ENCODE measurements at regions not wholly inside any gene's neighbourhood (a gene's known extent, or its start where the extent isn't known, plus 50 kb on each side); places are given as distances from the start of the nearest gene placed in this dataset.

DNA sequence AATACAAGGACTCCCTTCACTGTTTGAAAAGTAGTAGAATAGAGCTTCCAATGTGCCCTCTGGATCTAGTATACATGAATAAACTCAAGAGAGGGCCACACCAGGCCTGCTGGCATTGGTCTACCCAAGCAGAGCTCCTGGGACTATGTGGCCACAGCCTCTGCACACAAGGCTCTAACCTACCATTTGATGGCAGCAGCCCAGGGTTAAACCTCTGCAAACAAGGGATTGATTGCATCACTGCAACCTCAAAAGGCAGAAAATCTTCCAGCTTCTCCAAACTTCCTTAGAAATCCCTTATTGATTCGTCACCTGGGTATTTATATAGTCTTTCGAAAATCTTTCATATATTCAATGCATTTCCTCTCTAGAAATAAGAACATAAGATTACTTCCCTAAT is 147.6 kb upstream of the SETBP1 start:
- Histone ChIP-seq H3K36me3 (ENCODE audit: control insufficient read depth, insufficient read depth, low read length) (no peaks in the 10 kb centered on the region), H3K4me3 (ENCODE audit: low read length) (no peak overlapping the region), H3K9me3 (ENCODE audit: control insufficient read depth, insufficient read depth, low read length) (no peaks in the 10 kb centered on the region), H3K27ac (ENCODE audit: low read length) (no peak overlapping the region), H3K4me1 (ENCODE audit: control insufficient read depth, insufficient read depth, low read length) (no peaks in the 10 kb centered on the region; the same call in 1 of the 2 replicates), H3K27me3 (ENCODE audit: control insufficient read depth, insufficient read depth, low read length) (no peaks in the 10 kb centered on the region)
- no CpG with 5 or more reads among the region's 2 CpGs for WGBS (ENCODE audit: insufficient coverage, insufficient read length)
- no peak for DNase-seq (ENCODE audit: low read depth, low spot score)

- no peaks in the 10 kb centered on the region; the same call in 1 of the 2 replicates for H3K4me1 ChIP-seq (ENCODE audit: control insufficient read depth, insufficient read depth, low read length)
- no peaks in the 10 kb centered on the region for H3K27me3 ChIP-seq (ENCODE audit: control insufficient read depth, insufficient read depth, low read length)
- H3K4me3 ChIP-seq (ENCODE audit: low read length) = no peak overlapping the region
- no peak for DNase-seq (ENCODE audit: low read depth, low spot score)
- H3K9me3 ChIP-seq (ENCODE audit: control insufficient read depth, insufficient read depth, low read length) = no peaks in the 10 kb centered on the region
- no peaks in the 10 kb centered on the region for H3K36me3 ChIP-seq (ENCODE audit: control insufficient read depth, insufficient read depth, low read length)
- no CpG with 5 or more reads among the region's 1 CpG for WGBS (ENCODE audit: insufficient coverage, insufficient read length)
- H3K27ac ChIP-seq (ENCODE audit: low read length) = no peak overlapping the region
Measured at GRCh38 chr18:44536046-44536445, 144.6 kb upstream of the SETBP1 start.

GRCh38 chr18:44536619-44537018 is 144.1 kb upstream of the SETBP1 start:
- no peak for DNase-seq (ENCODE audit: low read depth, low spot score)
- Histone ChIP-seq H3K4me3 (ENCODE audit: low read length) (no peak overlapping the region), H3K27me3 (ENCODE audit: control insufficient read depth, insufficient read depth, low read length) (no peaks in the 10 kb centered on the region), H3K27ac (ENCODE audit: low read length) (no peak overlapping the region), H3K4me1 (ENCODE audit: control insufficient read depth, insufficient read depth, low read length) (no peaks in the 10 kb centered on the region; the same call in 1 of the 2 replicates), H3K36me3 (ENCODE audit: control insufficient read depth, insufficient read depth, low read length) (no peaks in the 10 kb centered on the region), H3K9me3 (ENCODE audit: control insufficient read depth, insufficient read depth, low read length) (no peaks in the 10 kb centered on the region)
- no CpG with 5 or more reads among the region's 1 CpG for WGBS (ENCODE audit: insufficient coverage, insufficient read length)

- DNase-seq (ENCODE audit: low read depth, low spot score) = no peak
- H3K27me3 ChIP-seq (ENCODE audit: control insufficient read depth, insufficient read depth, low read length) = no peaks in the 10 kb centered on the region
- no peak overlapping the region for H3K27ac ChIP-seq (ENCODE audit: low read length)
- no CpG with 5 or more reads among the region's 2 CpGs for WGBS (ENCODE audit: insufficient coverage, insufficient read length)
- no peaks in the 10 kb centered on the region for H3K9me3 ChIP-seq (ENCODE audit: control insufficient read depth, insufficient read depth, low read length)
- H3K4me3 ChIP-seq (ENCODE audit: low read length) = no peak overlapping the region
- H3K4me1 ChIP-seq (ENCODE audit: control insufficient read depth, insufficient read depth, low read length) = no peaks in the 10 kb centered on the region; the same call in 1 of the 2 replicates
- no peaks in the 10 kb centered on the region for H3K36me3 ChIP-seq (ENCODE audit: control insufficient read depth, insufficient read depth, low read length)
Measured at GRCh38 chr18:44537526-44537925, 143.2 kb upstream of the SETBP1 start.

DNA sequence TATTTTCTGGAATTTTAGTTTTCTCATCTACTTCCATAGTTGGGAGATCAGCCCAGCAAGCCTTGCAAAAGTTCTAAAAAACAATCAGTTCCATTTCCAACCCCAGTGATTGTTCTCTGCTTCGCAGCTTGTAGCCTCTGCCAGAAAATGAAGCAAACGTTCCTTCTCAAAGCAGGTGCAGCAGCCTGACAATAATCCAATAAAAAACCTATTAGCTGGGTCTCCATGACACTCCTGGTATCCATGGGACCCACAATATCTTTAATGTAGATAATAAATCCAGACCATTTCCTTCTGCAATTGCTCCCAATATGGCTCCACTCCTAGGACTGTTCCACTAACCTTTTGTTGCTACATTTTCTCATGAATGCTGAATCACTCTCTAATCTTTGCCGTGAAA is 140.8 kb upstream of the SETBP1 start:
- DNase-seq (ENCODE audit: low read depth, low spot score) = no peak
- H3K4me3 ChIP-seq (ENCODE audit: low read length) = no peak overlapping the region
- H3K4me1 ChIP-seq (ENCODE audit: control insufficient read depth, insufficient read depth, low read length) = no peaks in the 10 kb centered on the region; the same call in 1 of the 2 replicates
- H3K27me3 ChIP-seq (ENCODE audit: control insufficient read depth, insufficient read depth, low read length) = no peaks in the 10 kb centered on the region
- whole genome bisulfite sequencing (ENCODE audit: insufficient coverage, insufficient read length) = no CpG with 5 or more reads among the region's 3 CpGs
- no peaks in the 10 kb centered on the region for H3K36me3 ChIP-seq (ENCODE audit: control insufficient read depth, insufficient read depth, low read length)
- no peaks in the 10 kb centered on the region for H3K9me3 ChIP-seq (ENCODE audit: control insufficient read depth, insufficient read depth, low read length)
- H3K27ac ChIP-seq (ENCODE audit: low read length) = no peak overlapping the region

GRCh38 chr18:44541159-44541558 is 139.5 kb upstream of the SETBP1 start:
- Histone ChIP-seq H3K36me3 (ENCODE audit: control insufficient read depth, insufficient read depth, low read length) (no peaks in the 10 kb centered on the region), H3K9me3 (ENCODE audit: control insufficient read depth, insufficient read depth, low read length) (no peaks in the 10 kb centered on the region), H3K27ac (ENCODE audit: low read length) (no peak overlapping the region), H3K4me1 (ENCODE audit: control insufficient read depth, insufficient read depth, low read length) (no peaks in the 10 kb centered on the region), H3K27me3 (ENCODE audit: control insufficient read depth, insufficient read depth, low read length) (no peaks in the 10 kb centered on the region), H3K4me3 (ENCODE audit: low read length) (no peak overlapping the region)
- no CpG with 5 or more reads among the region's 4 CpGs for WGBS (ENCODE audit: insufficient coverage, insufficient read length)
- DNase-seq (ENCODE audit: low read depth, low spot score) = no peak

GRCh38 chr18:44541781-44542180 is 138.9 kb upstream of the SETBP1 start:
- Histone ChIP-seq H3K4me3 (ENCODE audit: low read length) (no peak overlapping the region), H3K27ac (ENCODE audit: low read length) (no peak overlapping the region), H3K36me3 (ENCODE audit: control insufficient read depth, insufficient read depth, low read length) (no peaks in the 10 kb centered on the region), H3K9me3 (ENCODE audit: control insufficient read depth, insufficient read depth, low read length) (no peaks in the 10 kb centered on the region), H3K4me1 (ENCODE audit: control insufficient read depth, insufficient read depth, low read length) (no peaks in the 10 kb centered on the region), H3K27me3 (ENCODE audit: control insufficient read depth, insufficient read depth, low read length) (no peaks in the 10 kb centered on the region)
- DNase-seq (ENCODE audit: low read depth, low spot score) = no peak
- no CpG with 5 or more reads among the region's 1 CpG for WGBS (ENCODE audit: insufficient coverage, insufficient read length)

GRCh38 chr18:44543387-44543786 is 137.3 kb upstream of the SETBP1 start:
- Histone ChIP-seq H3K36me3 (ENCODE audit: control insufficient read depth, insufficient read depth, low read length) (no peaks in the 10 kb centered on the region), H3K27me3 (ENCODE audit: control insufficient read depth, insufficient read depth, low read length) (no peaks in the 10 kb centered on the region), H3K27ac (ENCODE audit: low read length) (no peak overlapping the region), H3K4me1 (ENCODE audit: control insufficient read depth, insufficient read depth, low read length) (no peaks in the 10 kb centered on the region), H3K4me3 (ENCODE audit: low read length) (no peak overlapping the region), H3K9me3 (ENCODE audit: control insufficient read depth, insufficient read depth, low read length) (no peaks in the 10 kb centered on the region)
- no peak for DNase-seq (ENCODE audit: low read depth, low spot score)
- WGBS (ENCODE audit: insufficient coverage, insufficient read length) = no CpG with 5 or more reads among the region's 2 CpGs

DNA sequence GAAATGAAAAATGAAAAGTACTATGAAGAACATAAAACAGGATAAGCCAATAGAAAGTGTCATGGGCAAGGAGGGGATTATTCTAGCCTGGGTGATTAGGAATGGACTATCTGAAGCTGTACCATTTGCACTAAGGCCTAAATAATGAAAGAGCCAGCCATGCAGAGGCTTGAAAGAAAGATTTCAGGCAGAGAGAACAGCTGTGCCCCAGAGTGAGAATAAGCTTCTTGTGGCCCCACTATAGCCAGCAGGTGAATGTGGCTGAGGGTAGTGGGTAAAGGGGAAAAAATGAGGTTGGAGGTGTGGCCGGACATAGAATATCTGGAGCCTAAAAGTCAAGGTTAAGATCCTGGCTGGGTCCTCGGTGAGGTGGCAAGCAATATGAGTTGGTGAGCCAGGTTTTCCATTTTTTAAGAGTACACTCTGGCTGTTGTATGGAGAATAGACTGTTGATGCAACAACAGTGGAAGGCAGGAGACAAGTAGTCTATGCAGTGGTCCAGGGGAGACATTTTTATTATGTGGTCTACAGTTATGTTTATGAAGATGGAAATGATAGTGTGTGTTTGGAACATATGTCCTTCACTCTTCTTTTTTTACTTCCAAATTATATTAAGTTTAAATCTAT is 135.2 kb upstream of the SETBP1 start:
- H3K4me3 ChIP-seq (ENCODE audit: low read length) = no peak overlapping the region
- no peak overlapping the region for H3K27ac ChIP-seq (ENCODE audit: low read length)
- H3K9me3 ChIP-seq (ENCODE audit: control insufficient read depth, insufficient read depth, low read length) = no peaks in the 10 kb centered on the region
- no peak for DNase-seq (ENCODE audit: low read depth, low spot score)
- WGBS (ENCODE audit: insufficient coverage, insufficient read length) = no CpG with 5 or more reads among the region's 2 CpGs
- no peaks in the 10 kb centered on the region for H3K36me3 ChIP-seq (ENCODE audit: control insufficient read depth, insufficient read depth, low read length)
- H3K4me1 ChIP-seq (ENCODE audit: control insufficient read depth, insufficient read depth, low read length) = no peaks in the 10 kb centered on the region
- H3K27me3 ChIP-seq (ENCODE audit: control insufficient read depth, insufficient read depth, low read length) = no peaks in the 10 kb centered on the region

- H3K27me3 ChIP-seq (ENCODE audit: control insufficient read depth, insufficient read depth, low read length) = no peaks in the 10 kb centered on the region
- no peaks in the 10 kb centered on the region for H3K36me3 ChIP-seq (ENCODE audit: control insufficient read depth, insufficient read depth, low read length)
- no CpG with 5 or more reads among the region's 3 CpGs for WGBS (ENCODE audit: insufficient coverage, insufficient read length)
- no peaks in the 10 kb centered on the region for H3K9me3 ChIP-seq (ENCODE audit: control insufficient read depth, insufficient read depth, low read length)
- no peaks in the 10 kb centered on the region for H3K4me1 ChIP-seq (ENCODE audit: control insufficient read depth, insufficient read depth, low read length)
- H3K4me3 ChIP-seq (ENCODE audit: low read length) = no peak overlapping the region
- DNase-seq (ENCODE audit: low read depth, low spot score) = no peak
- H3K27ac ChIP-seq (ENCODE audit: low read length) = no peak overlapping the region
Measured at GRCh38 chr18:44546954-44547353, 133.7 kb upstream of the SETBP1 start.
